MCF 10A (cell line): ENCODE measurements at regions not wholly inside any gene's neighbourhood (a gene's known extent, or its start where the extent isn't known, plus 50 kb on each side); places are given as distances from the start of the nearest gene placed in this dataset.

ENCODE experiments used
- BruUV-seq: library from RNA; stranded (reverse); fragments of 400-500 nt; replicated peaks from 2 replicates; lab custom pipeline; 2021; lab: Mats Ljungman, UMichigan
- CTCF ChIA-PET: fragments of 300-600 bp; sonication (Branson Sonifier 250); formaldehyde crosslinking; extraction: SDS; loops from one replicate; lab custom pipeline; 2021; ENCODE audit warnings: antibody characterized with exemption, inconsistent platforms; lab: Yijun Ruan, JAX
- POLR2A ChIA-PET: fragments of 300-600, 350-650 bp; sonication (Branson Sonifier 250); formaldehyde crosslinking; extraction: SDS; loops from one replicate; lab custom pipeline; 2020; ENCODE audit warnings: antibody characterized with exemption, inconsistent platforms; lab: Yijun Ruan, JAX
- DNase-seq: peaks from one replicate; pipeline ENCODE4 v3.0.0-alpha.2; 2018; ENCODE audit not compliant: unreplicated experiment
- H3K27ac Mint-ChIP-seq: one replicate; pipeline ENCODE4 v1.8.0; 2022; ENCODE audit warnings: mild to moderate bottlenecking, low read depth, mixed read lengths; ENCODE audit not compliant: unreplicated experiment
- H3K27me3 Mint-ChIP-seq: one replicate; pipeline ENCODE4 v1.8.0; 2022; ENCODE audit warnings: mixed read lengths; ENCODE audit not compliant: insufficient read depth, unreplicated experiment
- H3K36me3 Mint-ChIP-seq: one replicate; pipeline ENCODE4 v1.8.0; 2022; ENCODE audit warnings: mild to moderate bottlenecking, moderate library complexity, mixed read lengths; ENCODE audit not compliant: insufficient read depth, unreplicated experiment
- H3K4me1 Mint-ChIP-seq: one replicate; pipeline ENCODE4 v1.8.0; 2022; ENCODE audit warnings: mixed read lengths; ENCODE audit not compliant: insufficient read depth, unreplicated experiment
- H3K4me3 Mint-ChIP-seq: one replicate; pipeline ENCODE4 v1.8.0; 2022; ENCODE audit warnings: mild to moderate bottlenecking, moderate library complexity, mixed read lengths; ENCODE audit not compliant: unreplicated experiment
- H3K9me3 Mint-ChIP-seq: one replicate; pipeline ENCODE4 v1.8.0; 2022; ENCODE audit warnings: mixed read lengths; ENCODE audit not compliant: unreplicated experiment
- CTCF ChIP-seq: fragments of 200-600 bp; IDR thresholded peaks from one replicate; pipeline ENCODE4 v1.8.0; 2022; ENCODE audit warnings: antibody characterized with exemption, mild to moderate bottlenecking; ENCODE audit not compliant: unreplicated experiment
- intact Hi-C: fragments of 100-400 bp; cut with micrococcal nuclease; formaldehyde crosslinking; loops from 2 replicates; pipeline ENCODE4 v1.14.1; 2022

GRCh38 chr7:69259445-69259844 is 338.8 kb upstream of the AUTS2 start:
- peaks cover 40% of the 10 kb centered on the region for H3K9me3 Mint-ChIP-seq
- no peaks in the 10 kb centered on the region for H3K4me1 Mint-ChIP-seq
- no peak overlapping the region for H3K27ac Mint-ChIP-seq
- H3K4me3 Mint-ChIP-seq, result no peak overlapping the region
- POLR2A ChIA-PET, result no interaction called here
- no peak for TF ChIP-seq CTCF
- intact Hi-C loops, result no loop called here
- H3K27me3 Mint-ChIP-seq, result no peaks in the 10 kb centered on the region
- H3K36me3 Mint-ChIP-seq, result no peaks in the 10 kb centered on the region
- no peak for DNase-seq
- CTCF ChIA-PET, result interaction anchor here (0.6 kb wide), 1 partner anchor 1198 kb away, joined by 4 read pairs; no protein-coding TSS in a partner anchor
- BruUV-seq, result no TSS peak

DNA sequence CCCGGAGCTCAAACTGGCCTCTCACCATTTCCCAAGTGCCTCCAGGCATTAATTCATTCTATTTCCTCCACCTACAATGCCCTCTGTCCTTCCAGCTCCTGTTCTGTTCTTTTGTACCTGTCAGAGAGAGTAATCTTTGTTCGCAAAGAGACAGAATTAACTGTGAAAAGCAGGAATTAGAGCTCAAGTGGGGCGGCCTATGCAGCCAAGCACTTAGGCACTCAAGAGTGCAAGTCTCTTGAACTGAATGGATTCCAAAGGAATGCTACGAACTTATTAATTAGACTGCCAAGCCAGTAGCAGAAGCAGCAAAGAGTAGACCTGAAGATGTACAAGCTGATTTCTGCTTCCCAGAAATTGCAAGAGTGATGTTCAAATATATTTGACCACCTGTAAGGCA is 338.3 kb upstream of the AUTS2 start:
- H3K27me3 Mint-ChIP-seq, result no peaks in the 10 kb centered on the region
- peaks cover 34% of the 10 kb centered on the region for H3K9me3 Mint-ChIP-seq
- no peak overlapping the region for H3K4me3 Mint-ChIP-seq
- CTCF ChIA-PET, result no interaction called here
- no peak for DNase-seq
- intact Hi-C loops, result no loop called here
- no peak for TF ChIP-seq CTCF
- H3K36me3 Mint-ChIP-seq, result no peaks in the 10 kb centered on the region
- POLR2A ChIA-PET, result no interaction called here
- no TSS peak for BruUV-seq
- H3K27ac Mint-ChIP-seq, result no peak overlapping the region
- no peaks in the 10 kb centered on the region for H3K4me1 Mint-ChIP-seq

GRCh38 chr7:69263550-69263949 is 334.7 kb upstream of the AUTS2 start:
- H3K9me3 Mint-ChIP-seq, result peaks cover 14% of the 10 kb centered on the region
- intact Hi-C loops, result no loop called here
- H3K4me1 Mint-ChIP-seq, result no peaks in the 10 kb centered on the region
- H3K27me3 Mint-ChIP-seq, result no peaks in the 10 kb centered on the region
- no peaks in the 10 kb centered on the region for H3K36me3 Mint-ChIP-seq
- CTCF ChIA-PET, result no interaction called here
- no peak overlapping the region for H3K4me3 Mint-ChIP-seq
- no peak for TF ChIP-seq CTCF
- POLR2A ChIA-PET, result no interaction called here
- no peak overlapping the region for H3K27ac Mint-ChIP-seq
- no TSS peak for BruUV-seq
- no peak for DNase-seq

DNA sequence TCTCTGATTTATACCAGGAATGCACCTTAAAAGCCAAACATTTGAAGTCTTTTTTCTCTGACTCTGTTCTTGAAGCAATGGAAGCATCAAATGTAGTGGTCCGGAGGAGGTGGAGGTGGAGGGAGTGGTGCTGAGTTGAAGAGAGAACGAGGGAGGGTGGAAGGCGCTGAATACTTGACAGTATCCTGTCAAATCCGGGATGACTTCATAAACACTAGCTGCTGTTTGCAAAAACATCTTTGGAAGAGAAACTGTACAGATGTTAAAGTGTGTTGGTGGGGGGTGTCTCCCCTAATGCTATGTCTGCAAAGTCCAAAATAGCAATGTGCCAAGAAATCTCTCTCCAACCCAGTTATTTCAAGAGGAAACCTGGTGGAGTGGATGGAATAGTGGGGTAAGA is 328.5 kb upstream of the AUTS2 start:
- ChIA-PET POLR2A (no interaction called here), CTCF (no interaction called here)
- intact Hi-C loops, result no loop called here

More for the DNA sequence above, 328.5 kb upstream of the AUTS2 start:
- Mint-ChIP-seq H3K9me3 (peaks cover 34% of the 10 kb centered on the region), H3K27ac (no peak overlapping the region), H3K27me3 (no peaks in the 10 kb centered on the region), H3K36me3 (no peaks in the 10 kb centered on the region), H3K4me3 (no peak overlapping the region), H3K4me1 (no peaks in the 10 kb centered on the region)
- no TSS peak for BruUV-seq
- no peak for TF ChIP-seq CTCF
- DNase-seq, result no peak
